HG03354 (cell line): ENCODE measurements at regions not wholly inside any gene's neighbourhood (a gene's known extent, or its start where the extent isn't known, plus 50 kb on each side); places are given as distances from the start of the nearest gene placed in this dataset.

Source experiments
- ATAC-seq: cut with Tn5 transposase; IDR thresholded peaks from one replicate; pipeline ENCODE4 v1.9.1; 2021; ENCODE audit warnings: mild to moderate bottlenecking; ENCODE audit not compliant: unreplicated experiment, poor library complexity, severe bottlenecking

DNA sequence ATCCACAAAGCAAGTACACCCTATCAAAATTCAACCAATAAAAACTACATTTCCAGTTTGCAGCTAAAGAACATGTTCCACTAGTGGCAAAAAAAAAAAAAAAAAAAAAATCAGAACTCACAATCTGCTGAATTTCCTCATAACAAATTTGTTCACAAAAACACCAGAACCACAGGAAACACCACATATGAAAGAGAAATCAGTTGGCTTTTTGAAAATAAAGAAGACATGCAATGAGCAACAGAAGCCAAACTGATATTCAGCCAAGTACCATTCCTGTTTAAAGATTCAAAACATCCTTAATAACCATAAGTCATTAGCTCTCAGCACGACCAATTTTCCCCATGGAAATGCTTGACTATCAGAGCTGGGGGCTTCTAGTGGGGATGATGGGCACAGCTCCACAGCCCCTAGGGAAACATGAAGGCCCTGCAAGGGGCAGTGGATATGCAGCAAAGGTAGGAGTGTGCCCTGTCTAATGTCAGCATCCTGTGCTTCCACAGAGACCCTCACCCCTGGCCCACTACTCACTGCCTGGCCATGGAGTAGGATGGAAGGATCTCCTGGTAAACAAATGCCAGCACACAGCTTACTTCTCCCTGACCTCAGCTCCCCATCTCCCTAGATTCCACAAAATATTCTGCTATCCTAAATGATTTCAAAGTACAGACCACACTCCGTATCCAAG lies 74.0 kb upstream of the DOCK9 start:
- ATAC-seq, result no peak

DNA sequence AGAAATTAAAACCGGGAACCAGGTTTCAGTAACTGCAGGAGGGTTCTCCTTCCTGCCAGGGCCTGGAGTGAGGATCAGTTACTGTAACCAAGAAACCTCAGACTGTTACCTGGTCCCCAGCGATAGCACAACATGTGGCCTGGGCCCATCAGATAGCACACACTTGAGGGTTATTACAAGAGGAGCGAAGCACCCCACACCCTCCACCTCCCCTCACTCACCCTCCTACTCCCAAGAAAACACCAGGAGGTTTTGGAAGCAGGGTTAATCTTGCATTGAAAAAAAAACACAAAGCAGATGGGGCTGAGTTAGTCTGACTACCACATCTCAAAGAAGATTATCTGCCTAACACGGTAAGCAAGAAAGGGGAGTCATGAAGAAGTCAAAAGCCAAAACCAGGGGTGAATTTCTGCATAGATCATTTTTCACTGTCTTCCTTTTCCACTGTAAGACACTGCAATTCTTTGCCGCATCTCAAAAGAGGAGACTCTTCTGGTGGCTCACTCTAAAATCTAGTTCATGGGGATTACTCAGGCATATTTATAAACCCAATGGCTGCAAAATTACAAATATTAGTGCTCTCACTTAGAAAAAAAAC lies 75.9 kb upstream of the DOCK9 start:
- no peak for ATAC-seq

DNA sequence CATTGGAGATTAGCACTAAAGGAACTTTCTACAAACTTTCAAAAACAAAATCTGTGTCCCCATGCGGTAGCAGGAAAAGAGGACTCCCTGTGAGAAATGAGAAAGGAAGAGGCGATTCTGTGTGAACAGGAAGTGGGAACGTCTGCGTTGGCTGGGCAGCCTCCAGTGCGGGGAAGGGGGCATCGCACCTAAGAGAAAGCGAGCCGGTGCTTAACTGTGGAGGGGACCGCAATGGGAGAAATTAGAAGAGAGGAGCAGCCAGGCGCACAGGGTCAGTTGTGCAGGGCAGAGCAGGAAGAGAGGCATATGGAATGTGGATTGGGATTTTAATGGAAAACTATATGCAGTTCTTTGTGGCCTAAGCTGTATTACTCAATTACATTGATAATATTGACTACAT lies 77.4 kb upstream of the DOCK9 start:
- ATAC-seq, result no peak

DNA sequence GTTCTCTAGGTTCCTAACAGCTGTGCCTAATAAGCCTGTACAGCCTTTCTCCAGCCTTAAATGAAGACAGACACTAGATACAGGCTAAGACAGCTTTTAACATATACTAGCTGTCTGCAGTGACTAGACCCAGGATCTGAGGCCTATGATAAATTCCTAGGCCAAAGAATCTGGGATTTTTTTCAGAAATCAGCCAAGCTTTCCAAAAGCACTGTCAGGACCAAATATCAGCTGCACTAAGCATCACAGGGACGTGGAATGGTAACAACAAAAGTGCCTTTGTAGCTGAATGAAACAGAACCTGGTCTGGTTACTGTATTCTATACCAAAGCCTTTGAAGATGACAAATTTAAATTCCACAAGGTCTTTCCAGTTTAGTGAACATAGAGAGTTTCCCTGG lies 77.9 kb upstream of the DOCK9 start:
- no peak for ATAC-seq

DNA sequence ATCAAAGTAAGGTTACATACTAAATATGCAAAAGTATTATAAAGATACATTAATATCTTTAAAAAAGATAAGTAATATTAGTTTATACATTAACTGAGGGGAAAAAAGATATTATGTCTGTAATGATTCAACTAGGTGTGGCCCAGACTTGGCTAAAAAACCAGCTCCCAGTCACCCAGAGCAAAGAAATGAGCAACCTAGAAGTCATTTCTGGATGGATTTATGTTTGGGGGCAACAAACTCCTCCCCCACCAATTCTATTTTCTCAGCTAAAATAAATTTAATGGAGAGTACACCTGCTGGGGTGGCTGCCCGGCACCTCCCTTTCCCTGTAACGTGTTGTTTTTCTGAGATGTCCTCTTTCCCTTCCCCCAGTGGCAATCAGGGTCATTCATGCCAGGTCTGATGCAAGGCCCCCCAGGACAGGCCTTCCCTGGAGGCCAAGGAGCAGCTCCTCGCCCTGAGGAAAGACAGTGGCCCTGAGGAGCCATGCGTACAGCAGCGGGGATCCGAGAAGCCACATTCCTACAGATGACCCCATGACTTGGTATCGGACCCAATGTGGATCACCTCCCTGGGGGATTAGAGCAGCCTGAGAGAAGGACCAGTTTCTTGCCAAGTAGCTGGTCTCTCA lies 78.6 kb upstream of the DOCK9 start:
- ATAC-seq, result no peak

DNA sequence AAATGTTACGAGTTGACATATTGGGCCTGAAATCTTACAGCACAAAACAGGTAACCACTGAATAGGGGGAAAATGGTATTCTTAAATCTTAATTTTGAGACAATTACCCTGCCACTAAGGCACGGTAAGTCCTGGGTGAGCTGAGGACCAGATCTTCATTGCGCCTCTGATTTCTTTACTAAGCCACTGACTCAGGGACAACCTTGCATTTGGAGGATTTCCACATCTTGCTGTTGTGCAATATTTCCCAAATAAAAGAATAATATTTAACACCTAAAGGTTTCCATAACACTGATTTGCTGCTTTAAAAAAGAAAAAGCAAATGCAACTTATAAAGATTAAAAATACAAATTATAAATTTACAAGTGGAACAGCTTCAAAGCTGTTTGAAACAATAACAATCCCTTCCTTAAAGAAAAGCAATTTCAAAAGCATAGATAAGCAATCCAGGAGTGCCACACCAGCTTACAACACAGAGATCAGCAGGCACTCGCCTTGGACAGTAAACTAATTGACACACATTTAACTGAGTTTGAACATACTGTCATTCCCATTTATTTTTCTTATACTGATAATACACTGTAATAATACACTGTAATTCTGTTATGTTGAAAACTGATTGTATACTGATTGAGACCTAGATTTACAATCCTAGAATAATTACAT lies 79.6 kb upstream of the DOCK9 start:
- no peak for ATAC-seq

DNA sequence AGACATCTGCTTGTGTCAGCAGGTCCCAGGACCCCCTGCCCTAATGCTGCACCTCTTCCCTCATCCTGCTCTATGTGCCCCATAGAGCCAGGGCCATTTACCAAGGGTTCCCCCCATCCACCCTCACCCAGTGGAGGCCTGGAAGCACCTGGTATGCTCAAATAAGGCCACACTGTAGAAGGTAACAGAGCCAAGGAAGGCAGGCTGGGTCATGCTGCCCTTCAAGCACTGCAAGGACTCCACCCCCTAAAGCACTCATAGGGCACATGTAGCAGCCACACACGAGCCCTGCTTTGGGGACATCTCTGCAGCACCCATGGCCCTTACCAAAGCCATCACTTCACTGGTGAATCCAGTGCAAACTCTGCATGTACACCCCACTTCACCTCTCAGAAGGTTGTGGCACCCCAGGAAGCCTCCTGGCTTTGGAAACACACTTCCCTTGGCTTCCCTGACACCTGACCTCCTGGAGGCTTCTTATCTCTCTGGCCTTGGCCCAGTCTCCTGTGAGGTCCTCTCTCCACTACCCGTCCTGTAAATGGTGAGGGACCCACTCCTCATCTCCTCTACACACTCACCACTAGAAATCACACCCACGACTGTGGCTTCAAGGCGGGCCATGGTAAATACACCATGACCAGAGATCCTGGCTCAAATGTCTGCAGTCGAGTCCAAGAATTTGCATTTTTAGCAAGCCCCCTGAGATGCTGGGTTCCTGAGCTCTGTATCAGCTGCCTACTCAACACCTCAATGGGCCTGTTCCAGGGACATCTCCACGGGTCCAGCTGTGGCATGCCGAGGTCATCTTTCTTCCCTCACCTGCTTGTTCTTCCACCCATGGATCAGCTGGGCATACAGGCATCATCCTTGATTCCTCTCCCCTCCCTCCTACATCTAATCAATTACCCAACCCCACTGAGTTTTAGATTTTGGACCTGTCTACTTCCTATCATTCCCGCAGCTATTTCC lies 80.9 kb upstream of the DOCK9 start:
- ATAC-seq, result no peak

DNA sequence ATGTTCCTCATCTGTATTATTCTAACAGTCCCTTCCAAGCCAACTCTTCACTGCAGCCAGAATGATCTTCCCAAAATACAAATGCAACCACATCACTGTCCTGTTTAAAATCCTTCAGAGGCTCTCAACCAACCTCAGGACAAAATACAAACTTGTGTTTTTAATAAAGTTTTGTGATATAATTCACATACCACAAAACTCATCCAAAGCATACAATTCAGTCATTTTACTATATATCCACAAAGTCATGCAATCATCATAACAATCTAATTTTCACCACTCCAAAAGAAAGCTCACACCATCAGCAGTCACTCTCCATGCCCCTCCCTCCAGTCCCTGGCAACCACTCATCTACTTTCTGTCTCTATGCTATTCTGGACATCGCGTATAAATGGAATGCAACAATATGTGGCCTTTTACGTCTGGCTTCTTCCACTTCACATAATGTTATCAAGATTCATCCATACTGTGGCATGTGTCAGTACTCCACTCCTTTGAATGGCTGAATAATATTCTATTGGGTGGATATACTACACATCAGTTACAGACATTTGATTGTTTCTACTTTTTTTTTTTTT lies 81.7 kb upstream of the DOCK9 start:
- no peak for ATAC-seq

DNA sequence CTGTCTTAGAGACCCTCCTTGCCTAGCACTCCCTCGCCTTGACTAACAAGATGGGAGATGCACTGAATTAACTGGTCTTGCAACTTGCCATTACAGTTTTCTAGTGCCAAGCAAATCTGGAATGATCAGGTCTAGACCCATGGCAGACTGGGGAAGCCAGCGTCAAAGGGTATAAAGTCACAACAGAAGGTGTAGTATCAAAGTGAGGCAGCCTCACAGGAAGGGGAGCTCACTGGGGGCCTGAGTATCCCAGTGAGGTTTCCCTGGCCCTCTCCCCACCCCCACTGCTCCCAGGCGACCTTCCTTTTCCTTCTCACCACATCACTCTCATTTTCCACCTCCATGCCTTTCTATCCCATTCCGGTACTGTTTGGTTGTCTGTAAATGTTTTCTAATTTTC lies 83.5 kb upstream of the DOCK9 start:
- ATAC-seq, result no peak

DNA sequence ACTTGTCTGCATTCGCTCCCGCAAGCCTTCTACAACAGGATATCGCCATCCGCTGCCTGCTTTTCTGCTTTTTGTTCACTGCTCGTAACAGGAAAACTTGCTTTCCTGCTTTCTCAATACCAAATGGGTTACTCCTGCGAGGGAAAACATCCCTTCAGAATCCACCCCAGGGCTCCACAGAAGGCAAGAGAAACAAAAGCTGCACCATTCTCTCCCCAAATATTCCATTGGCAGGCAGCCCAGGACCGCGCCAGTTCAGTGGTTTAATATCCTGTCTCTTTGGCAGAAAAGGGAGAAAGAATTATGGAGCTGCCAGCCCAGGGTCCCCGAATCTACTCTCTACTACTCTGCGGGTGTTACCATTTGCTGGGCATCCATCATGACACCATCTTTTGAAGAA lies 84.7 kb upstream of the DOCK9 start:
- ATAC-seq, result no peak

DNA sequence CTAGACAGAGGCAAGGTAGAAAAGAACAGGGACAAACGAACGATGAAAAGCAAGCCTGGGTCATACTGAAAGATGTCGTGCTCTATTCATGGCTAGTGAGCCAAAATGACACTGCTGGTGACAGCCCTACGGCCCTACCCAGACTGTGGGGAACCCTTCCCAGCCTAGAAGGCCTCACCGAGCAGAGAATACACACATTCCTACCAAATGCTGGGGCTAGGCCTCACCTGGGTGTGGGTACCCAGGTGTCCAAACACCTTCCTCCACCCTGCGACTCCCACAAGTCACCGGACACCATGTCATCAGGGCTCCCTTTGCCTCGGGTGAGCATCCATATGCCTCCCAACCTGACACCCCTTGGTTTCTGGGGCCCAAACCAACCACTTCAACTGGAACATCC lies 85.3 kb upstream of the DOCK9 start:
- no peak for ATAC-seq

DNA sequence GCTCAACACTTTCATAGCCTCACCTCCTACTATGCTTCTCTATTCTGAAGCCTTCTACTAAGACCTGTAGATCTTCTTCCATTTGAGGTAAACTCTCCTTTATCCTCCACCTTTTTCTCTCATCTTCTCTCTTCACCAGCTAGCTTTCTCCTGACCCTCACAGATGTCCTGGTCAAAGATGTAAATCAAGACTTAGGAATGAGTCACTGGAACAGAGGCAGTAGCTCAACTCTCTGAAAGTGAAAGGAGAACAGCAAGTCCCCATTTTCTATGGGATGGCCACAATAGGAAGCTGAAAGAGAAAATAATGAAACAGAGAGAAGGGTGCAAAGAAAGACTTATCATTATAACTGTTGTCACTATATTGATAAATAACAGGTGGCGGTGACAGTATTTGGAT lies 86.1 kb upstream of the DOCK9 start:
- no peak for ATAC-seq

DNA sequence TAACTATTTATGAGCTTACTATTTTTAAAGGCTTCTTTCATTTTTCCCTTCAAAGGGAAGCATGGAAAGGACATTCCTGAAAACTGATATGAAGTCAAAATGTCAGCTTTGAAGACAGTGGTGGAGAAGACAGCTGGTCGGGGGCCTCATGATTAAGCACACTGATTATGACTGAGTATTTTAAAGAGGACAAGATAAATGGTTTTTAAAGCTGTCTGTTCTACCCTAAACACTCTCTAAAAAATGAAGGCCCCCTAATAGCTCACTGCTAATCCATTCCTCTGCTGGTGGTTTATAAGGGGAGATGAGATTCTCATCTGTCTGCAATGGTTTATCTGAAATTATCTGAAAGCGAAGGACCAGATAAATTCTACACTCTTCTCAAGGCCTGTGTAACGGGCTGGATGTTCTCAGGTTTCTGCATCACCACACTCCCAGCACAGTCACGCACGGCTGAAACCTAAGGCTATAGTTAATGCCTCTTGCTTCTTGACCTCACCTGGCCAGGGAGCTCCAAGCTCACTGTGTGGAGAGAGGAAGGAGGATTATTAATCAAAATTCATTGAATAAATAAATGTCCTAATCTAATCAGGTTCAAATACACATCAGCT lies 86.9 kb upstream of the DOCK9 start:
- ATAC-seq, result no peak

DNA sequence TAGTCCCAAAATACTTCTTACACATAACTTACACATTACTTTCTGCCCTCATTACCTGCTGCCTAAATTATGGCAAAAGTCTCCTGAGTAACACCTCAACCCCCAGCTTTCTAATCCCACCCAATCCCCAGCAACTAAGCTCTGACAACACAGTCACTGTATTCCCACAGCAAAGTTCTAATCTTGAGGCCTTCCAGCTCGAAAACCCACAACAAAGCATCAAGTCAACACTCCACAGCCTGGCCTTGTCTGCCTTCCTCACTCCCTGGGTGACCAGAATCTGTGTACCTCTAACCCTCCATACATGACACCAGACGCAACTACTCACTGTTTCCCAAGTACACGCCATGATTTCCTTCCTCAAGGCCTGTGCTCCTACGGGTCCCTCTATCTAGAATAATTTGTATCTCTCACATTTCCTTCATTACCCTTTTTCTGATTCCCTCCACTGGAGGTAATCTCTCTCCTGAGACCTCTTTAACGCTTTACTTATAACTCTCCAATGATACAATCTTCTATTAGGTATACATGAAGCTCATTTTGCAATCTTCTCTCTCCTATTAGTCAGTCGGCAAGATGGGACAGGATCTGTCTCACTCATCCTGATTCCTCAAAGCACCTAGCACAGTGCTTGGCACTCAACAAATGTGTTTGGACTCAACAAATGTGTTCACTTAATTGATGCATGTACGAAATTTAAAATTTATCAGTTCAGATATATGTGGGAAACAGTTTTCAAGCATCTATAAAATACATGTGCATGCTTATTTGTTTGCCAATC lies 87.6 kb upstream of the DOCK9 start:
- ATAC-seq, result no peak

DNA sequence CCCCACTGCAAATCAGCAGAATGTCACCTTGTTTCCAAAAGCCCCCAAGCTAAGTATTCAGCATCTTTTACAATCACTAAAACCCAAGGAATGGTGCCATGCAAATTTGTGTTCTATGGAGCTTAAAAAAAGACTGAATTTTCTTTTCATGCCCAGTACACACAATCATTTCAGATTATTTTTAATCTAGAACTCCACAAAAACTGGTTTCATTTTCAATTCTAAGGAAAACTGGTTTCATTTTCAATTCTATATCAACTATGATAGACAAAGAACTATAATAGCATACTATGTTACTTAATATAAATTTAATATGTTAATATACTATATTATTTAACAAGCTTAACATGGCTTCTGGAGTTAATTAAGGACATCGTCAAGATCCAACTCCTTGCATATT lies 88.4 kb upstream of the DOCK9 start:
- no peak for ATAC-seq

DNA sequence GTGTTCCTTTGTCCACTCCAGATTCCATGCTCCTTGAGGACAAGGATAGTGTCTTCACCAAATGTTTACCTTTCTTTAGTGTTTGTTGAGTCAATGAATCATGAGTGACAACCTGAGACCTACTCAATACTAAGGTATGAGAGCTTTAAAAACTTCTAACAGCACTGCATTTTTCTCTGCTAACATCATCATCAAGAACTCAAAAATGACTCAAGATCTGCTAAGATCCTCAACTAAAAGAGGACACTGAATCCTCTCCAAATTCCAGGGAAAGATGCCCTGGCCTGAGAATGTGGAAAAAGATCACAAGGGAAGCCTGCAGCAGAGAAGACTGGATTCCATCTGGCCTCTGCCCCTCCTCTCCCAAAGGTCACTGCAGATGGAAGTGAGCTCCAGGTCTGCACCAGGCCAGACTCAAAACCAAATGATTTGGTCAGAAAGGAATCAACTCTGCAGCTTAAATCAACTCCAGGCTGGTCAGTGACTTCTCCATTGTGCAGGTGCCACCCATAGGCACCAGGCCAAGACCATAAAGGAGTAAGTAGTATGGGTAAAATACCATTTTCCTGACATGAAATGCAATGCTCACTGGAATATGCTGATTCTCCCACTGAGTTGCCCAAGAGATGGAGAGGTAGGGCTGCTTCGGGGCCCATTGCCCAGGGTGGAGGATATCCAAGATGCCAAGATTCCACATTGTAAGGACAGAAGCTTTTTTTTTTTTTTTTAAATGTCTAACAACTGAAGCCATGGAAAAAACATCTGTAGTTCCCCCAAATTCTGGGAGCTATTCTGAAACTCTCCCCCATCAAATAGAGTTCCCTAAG lies 89.5 kb upstream of the DOCK9 start:
- ATAC-seq, result no peak

DNA sequence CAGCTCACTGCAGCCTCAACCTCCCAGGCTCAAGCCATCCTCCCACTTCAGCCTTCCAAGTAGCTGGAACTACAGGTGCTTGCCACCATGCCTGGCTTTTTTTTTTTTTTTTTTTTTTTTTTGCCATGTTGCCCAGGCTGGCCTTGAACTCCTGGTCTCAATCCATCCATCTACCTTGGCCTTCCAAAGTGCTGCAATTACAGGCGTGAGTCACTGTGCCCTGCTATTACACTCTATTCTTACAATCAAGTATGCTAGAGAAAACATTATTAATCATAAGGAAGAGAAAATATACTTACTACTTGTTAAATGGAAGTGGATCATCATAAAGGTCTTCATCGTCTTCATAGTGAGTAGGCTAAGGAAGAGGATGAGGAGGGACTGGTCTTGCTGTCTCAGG lies 93.3 kb upstream of the DOCK9 start:
- no peak for ATAC-seq

DNA sequence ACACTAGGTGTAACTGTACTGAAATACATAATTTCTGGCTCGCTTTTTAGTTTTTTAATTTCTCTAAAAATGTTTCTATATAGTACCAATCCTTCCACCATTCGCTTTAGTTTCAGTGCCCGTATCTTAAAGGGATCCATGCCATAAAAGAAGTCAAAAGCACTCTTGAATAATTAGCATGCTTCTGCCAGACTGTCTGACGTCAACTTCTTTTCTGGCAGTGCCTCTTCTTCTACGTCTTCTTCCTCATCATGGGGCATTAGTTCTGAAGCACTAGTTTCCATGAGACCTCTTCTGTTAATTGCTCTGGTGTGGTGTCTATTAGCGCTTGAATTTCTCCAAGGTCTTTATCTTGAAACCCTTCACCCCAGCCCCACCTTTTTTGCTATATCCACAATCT lies 93.8 kb upstream of the DOCK9 start:
- ATAC-seq, result no peak
